B cell (primary cell): ENCODE measurements at regions not wholly inside any gene's neighbourhood (a gene's known extent, or its start where the extent isn't known, plus 50 kb on each side); places are given as distances from the start of the nearest gene placed in this dataset.

ENCODE experiments used
- ATAC-seq: fragments of 200-7000 bp; cut with Tn5 transposase; one replicate; pipeline ENCODE4 v1.10.0; 2021; ENCODE audit warnings: low read depth, mild to moderate bottlenecking, moderate number of reproducible peaks, moderate library complexity
- CTCF ChIA-PET: fragments of 350-600 bp; sonication (Branson Sonifier 250); formaldehyde crosslinking; loops from one replicate; lab custom pipeline; 2021; ENCODE audit warnings: antibody characterized with exemption, inconsistent platforms; lab: Charles Lee
- POLR2A ChIA-PET: fragments of 350-600 bp; sonication (Branson Sonifier 250); formaldehyde crosslinking; loops from one replicate; lab custom pipeline; 2021; ENCODE audit warnings: antibody characterized with exemption; lab: Charles Lee
- DNase-seq: peaks from one replicate; pipeline ENCODE4 v3.0.0; 2013
- H2AFZ ChIP-seq: 2 replicates; pipeline ENCODE4 v1.6.1; 2012; ENCODE audit warnings: mild to moderate bottlenecking, low read depth, low read length; ENCODE audit not compliant: insufficient read depth, poor library complexity, severe bottlenecking
- H3K27ac ChIP-seq, 2 donors: 1 replicate in 1 of 2; 2 replicates in 1 of 2; pipeline ENCODE4 v1.5.1; 2012 to 2013; ENCODE audit warnings: low read length in 2 of 2, mild to moderate bottlenecking in 2 of 2, moderate library complexity in 1 of 2
- H3K27me3 ChIP-seq, 4 experiments: fragments of 200-600 bp in 1 of 4; sonication (generic) in 1 of 4; replicated peaks in 1 of 4; 1 replicate in 2 of 4; 2 replicates in 2 of 4; pipeline versions ENCODE4 v1.6.1 to v1.7.0; 2013 to 2016; ENCODE audit warnings: low read length in 3 of 4, mild to moderate bottlenecking in 2 of 4, mixed read lengths in 1 of 4, moderate library complexity in 1 of 4; ENCODE audit not compliant: insufficient read depth in 4 of 4, control insufficient read depth in 3 of 4; ENCODE audit errors: control extremely low read depth in 1 of 4
- H3K36me3 ChIP-seq, 2 experiments: replicated peaks in 1 of 2; 1 replicate in 1 of 2; 2 replicates in 1 of 2; pipeline versions ENCODE4 v1.6.1 to v1.7.1; 2013; ENCODE audit warnings: low read length in 1 of 2; ENCODE audit not compliant: insufficient read depth in 2 of 2, control insufficient read depth in 1 of 2; ENCODE audit errors: control extremely low read depth in 1 of 2, extremely low read depth in 1 of 2
- H3K4me1 ChIP-seq, 2 donors: fragments of 200-600 bp in 1 of 2; sonication (generic) in 1 of 2; 1 replicate in 1 of 2; 2 replicates in 1 of 2; pipeline versions ENCODE4 v1.5.1 to v1.6.1; 2013 to 2017; ENCODE audit warnings: low read length in 2 of 2; ENCODE audit not compliant: control insufficient read depth in 2 of 2, insufficient read depth in 2 of 2
- H3K4me2 ChIP-seq: replicated peaks from 2 replicates; pipeline ENCODE3; 2012; ENCODE audit warnings: mild to moderate bottlenecking, low read depth, low read length; ENCODE audit not compliant: poor library complexity, severe bottlenecking
- H3K4me3 ChIP-seq, 5 experiments: fragments of 200-600 bp in 1 of 5; sonication (generic) in 1 of 5; 1 replicate in 3 of 5; 2 replicates in 2 of 5; pipeline versions ENCODE4 v1.5.1 to v1.7.0; 2011 to 2016; ENCODE audit warnings: low read length in 4 of 5, mild to moderate bottlenecking in 4 of 5, low read depth in 2 of 5, control low read depth in 1 of 5, moderate library complexity in 1 of 5; ENCODE audit not compliant: insufficient read depth in 1 of 5; ENCODE audit errors: control extremely low read depth in 1 of 5, extremely low read depth in 1 of 5
- H3K79me2 ChIP-seq: fragments of 200-600 bp; sonication (generic); one replicate; pipeline ENCODE4 v1.6.0; 2016; ENCODE audit warnings: low read length; ENCODE audit not compliant: control insufficient read depth, insufficient read depth
- H3K9ac ChIP-seq: fragments of 200-600 bp; sonication (generic); 2 replicates; pipeline ENCODE4 v1.6.1; 2017; ENCODE audit warnings: mild to moderate bottlenecking, low read length, moderate library complexity
- H3K9me3 ChIP-seq, 3 donors: one replicate each; pipeline versions ENCODE4 v1.6.1 to v1.7.1; 2013; ENCODE audit warnings: low read length in 2 of 3; ENCODE audit not compliant: control insufficient read depth in 2 of 3, insufficient read depth in 1 of 3; ENCODE audit errors: control extremely low read depth in 1 of 3
- H4K20me1 ChIP-seq: 2 replicates; pipeline ENCODE4 v1.6.0; 2012; ENCODE audit warnings: mild to moderate bottlenecking, low read length; ENCODE audit not compliant: insufficient read depth, control insufficient read depth, poor library complexity, severe bottlenecking
- H3K27ac Mint-ChIP-seq: one replicate; pipeline ENCODE4 v1.8.0; 2021; ENCODE audit warnings: mixed read lengths
- H3K27me3 Mint-ChIP-seq: one replicate; pipeline ENCODE4 v1.8.0; 2021; ENCODE audit warnings: mixed read lengths
- H3K4me1 Mint-ChIP-seq: one replicate; pipeline ENCODE4 v1.8.0; 2021; ENCODE audit warnings: mixed read lengths
- H3K4me3 Mint-ChIP-seq: one replicate; pipeline ENCODE4 v1.8.0; 2021; ENCODE audit warnings: mixed read lengths
- H3K9me3 Mint-ChIP-seq: one replicate; pipeline ENCODE4 v1.8.0; 2022; ENCODE audit warnings: mixed read lengths; ENCODE audit not compliant: insufficient read depth
- EZH2 ChIP-seq: IDR thresholded peaks from 2 replicates; pipeline ENCODE4 v1.6.1; 2012; ENCODE audit warnings: borderline replicate concordance, low read depth, mild to moderate bottlenecking, moderate library complexity, low read length; ENCODE audit not compliant: insufficient read depth, poor library complexity, severe bottlenecking
- WGBS: methylation state at CpG from one replicate; pipeline ENCODE4 v1.1.5; 2013; ENCODE audit warnings: missing lambda C conversion rate; ENCODE audit not compliant: insufficient coverage; 5-methylcytosine and 5-hydroxymethylcytosine counted together
- intact Hi-C: fragments of 100-400 bp; cut with micrococcal nuclease; formaldehyde crosslinking; loops from one replicate; pipeline ENCODE4 v1.10.0; 2022
- TF ChIP-seq, protein P1 (sequence below): fragments of 200-600 bp; IDR thresholded peaks from one replicate; pipeline ENCODE4 v1.8.0; 2022; ENCODE audit warnings: antibody characterized with exemption, mild to moderate bottlenecking

GRCh38 chr14:101066826-101067510 is 163.4 kb upstream of the RTL1 start:
- no peak overlapping the region for H3K4me3 Mint-ChIP-seq
- no peaks in the 10 kb centered on the region for H3K4me1 Mint-ChIP-seq
- no peak overlapping the region for H3K27ac ChIP-seq
- no peaks in the 10 kb centered on the region for H3K36me3 ChIP-seq
- WGBS: 91% methylated on average over 12 of the region's 12 CpGs
- peaks cover 4% of the 10 kb centered on the region for H3K9me3 Mint-ChIP-seq
- no peak overlapping the region for H3K4me2 ChIP-seq
- peaks cover 0 to 2% of the 10 kb centered on the region in 2 donors for H3K4me1 ChIP-seq
- no peak for TF ChIP-seq EZH2
- TF ChIP-seq, protein P1, sequence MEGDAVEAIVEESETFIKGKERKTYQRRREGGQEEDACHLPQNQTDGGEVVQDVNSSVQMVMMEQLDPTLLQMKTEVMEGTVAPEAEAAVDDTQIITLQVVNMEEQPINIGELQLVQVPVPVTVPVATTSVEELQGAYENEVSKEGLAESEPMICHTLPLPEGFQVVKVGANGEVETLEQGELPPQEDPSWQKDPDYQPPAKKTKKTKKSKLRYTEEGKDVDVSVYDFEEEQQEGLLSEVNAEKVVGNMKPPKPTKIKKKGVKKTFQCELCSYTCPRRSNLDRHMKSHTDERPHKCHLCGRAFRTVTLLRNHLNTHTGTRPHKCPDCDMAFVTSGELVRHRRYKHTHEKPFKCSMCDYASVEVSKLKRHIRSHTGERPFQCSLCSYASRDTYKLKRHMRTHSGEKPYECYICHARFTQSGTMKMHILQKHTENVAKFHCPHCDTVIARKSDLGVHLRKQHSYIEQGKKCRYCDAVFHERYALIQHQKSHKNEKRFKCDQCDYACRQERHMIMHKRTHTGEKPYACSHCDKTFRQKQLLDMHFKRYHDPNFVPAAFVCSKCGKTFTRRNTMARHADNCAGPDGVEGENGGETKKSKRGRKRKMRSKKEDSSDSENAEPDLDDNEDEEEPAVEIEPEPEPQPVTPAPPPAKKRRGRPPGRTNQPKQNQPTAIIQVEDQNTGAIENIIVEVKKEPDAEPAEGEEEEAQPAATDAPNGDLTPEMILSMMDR: no peak
- ChIA-PET CTCF (no interaction called here), POLR2A (no interaction called here)
- H3K27ac Mint-ChIP-seq: no peak overlapping the region
- H4K20me1 ChIP-seq: no peaks in the 10 kb centered on the region
- no peaks in the 10 kb centered on the region for H3K79me2 ChIP-seq
- H3K27me3 Mint-ChIP-seq: peaks cover 28% of the 10 kb centered on the region
- H2AFZ ChIP-seq: no peak overlapping the region
- no peak overlapping the region for H3K9ac ChIP-seq
- intact Hi-C loops: no loop called here
- peaks cover 0 to 23% (median 0%) of the 10 kb centered on the region in 3 donors for H3K9me3 ChIP-seq
- DNase-seq (no peak), ATAC-seq (no peak)
- no peak overlapping the region for H3K4me3 ChIP-seq
- H3K27me3 ChIP-seq: peaks cover 0 to 26% (median 7%) of the 10 kb centered on the region in 4 experiments
